NCI-H82 (cell line): ENCODE measurements at regions not wholly inside any gene's neighbourhood (a gene's known extent, or its start where the extent isn't known, plus 50 kb on each side); places are given as distances from the start of the nearest gene placed in this dataset.

ENCODE experiments used
- DNase-seq: peaks from one replicate; lab custom pipeline; 2025; lab: John Stamatoyannopoulos, UW

DNA sequence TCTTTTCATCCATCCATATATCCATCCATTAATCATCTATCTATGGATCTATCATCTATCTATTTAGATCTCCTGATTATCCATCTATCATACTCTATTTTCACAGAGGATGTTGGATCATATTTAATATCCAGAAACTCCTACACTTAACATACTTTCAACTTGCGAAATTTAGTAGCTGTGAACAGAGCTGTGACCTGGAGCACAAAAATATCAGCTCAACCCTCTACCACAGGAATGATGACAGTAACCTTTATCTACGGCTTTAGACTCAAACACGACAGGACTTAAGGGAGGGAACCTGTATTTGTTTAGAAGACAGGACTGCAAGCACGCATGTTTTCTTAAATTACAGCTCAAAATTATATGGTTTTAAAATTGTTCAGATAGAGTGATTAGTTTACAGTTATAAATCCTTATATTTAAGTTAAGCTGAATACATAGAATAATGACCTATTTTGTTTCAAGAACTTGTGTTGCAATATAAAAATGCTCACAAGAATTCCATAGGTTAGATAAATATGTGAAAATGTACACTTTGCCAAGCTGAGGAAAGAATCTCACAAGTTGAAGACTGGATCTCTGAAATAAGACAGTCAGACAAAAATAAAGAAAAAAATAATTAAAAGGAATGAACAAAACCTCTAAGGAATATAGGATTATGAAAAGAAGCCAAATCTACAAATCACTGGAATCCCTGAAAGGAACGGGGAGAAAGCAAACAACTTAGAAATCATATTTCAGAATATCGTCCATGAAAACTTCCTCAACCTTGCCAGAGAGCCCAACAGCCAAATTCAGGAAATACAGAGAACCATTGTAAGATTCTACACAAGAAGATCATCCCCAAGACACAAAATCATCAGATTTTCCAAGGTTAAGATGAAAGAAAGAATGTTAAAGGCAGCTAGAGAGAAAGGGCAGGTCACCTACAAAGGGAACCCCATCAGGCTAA, 142.0 kb downstream of the COL6A3 start:
- DNase-seq, result no peak
